ENCODE measurements at regions not wholly inside any gene's neighbourhood (a gene's known extent, or its start where the extent isn't known, plus 50 kb on each side); places are given as distances from the start of the nearest gene placed in this dataset.
"Not testable (repeated sequence)": the region's sequence is repeated elsewhere in the genome, so short reads cannot be mapped to it uniquely, and the experiment has no call there.

DNA sequence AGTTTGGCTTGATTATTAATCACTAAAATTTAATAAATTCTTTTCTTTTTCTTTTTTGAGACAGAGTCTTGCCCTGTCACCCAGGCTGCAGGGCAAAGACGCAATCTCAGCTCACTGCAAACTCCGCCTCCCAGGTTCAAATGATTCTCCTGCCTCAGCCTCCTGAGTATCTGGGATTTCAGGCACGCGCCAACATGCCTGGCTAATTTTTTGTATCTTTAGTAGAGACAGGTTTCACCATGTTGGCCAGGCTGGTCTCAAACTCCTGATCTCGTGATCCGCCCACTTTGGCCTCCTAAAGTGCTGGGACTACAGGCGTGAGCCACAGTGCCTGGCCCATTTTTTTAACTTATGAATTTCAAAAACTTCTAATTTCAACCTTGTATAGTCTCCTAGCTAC is 215.6 kb upstream of the RBBP8 start:
- H3K4me1 ChIP-seq (ENCODE audit: control insufficient read depth, insufficient read depth, low read length); H3K27me3 ChIP-seq (ENCODE audit: control insufficient read depth, insufficient read depth, low read length); H3K4me3 ChIP-seq (ENCODE audit: low read depth, low read length); H3K36me3 ChIP-seq (ENCODE audit: control insufficient read depth, insufficient read depth, low read length); H3K9me3 ChIP-seq (ENCODE audit: control insufficient read depth, insufficient read depth, low read length); H3K9ac ChIP-seq (ENCODE audit: low read depth, low read length): not testable (repeated sequence)

DNA sequence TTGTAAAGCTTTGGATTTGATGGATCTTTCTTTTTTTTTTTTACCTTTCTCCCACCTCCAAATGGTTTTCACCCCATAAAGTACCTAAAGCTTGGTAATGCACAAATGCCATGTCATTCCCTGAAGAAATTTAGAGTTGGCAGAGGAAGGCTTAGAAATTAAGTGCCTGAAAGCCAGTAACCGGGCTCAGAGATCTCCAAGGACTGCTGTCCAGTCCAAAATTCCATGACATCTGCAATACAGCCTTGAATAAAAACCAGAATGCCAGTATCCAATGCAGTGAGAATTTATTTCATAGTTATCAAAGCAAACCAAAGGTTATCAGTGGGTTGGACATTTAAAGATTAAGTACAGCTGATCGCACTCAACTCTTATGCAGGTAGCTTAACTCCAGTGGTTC is 209.9 kb upstream of the RBBP8 start:
- no peak overlapping the region for H3K4me3 ChIP-seq (ENCODE audit: low read depth, low read length)
- no peak overlapping the region for H3K9ac ChIP-seq (ENCODE audit: low read depth, low read length)
- no peaks in the 10 kb centered on the region for H3K4me1 ChIP-seq (ENCODE audit: control insufficient read depth, insufficient read depth, low read length)
- H3K27me3 ChIP-seq (ENCODE audit: control insufficient read depth, insufficient read depth, low read length) = no peaks in the 10 kb centered on the region
- no peaks in the 10 kb centered on the region for H3K9me3 ChIP-seq (ENCODE audit: control insufficient read depth, insufficient read depth, low read length)
- no peaks in the 10 kb centered on the region for H3K36me3 ChIP-seq (ENCODE audit: control insufficient read depth, insufficient read depth, low read length)

DNA sequence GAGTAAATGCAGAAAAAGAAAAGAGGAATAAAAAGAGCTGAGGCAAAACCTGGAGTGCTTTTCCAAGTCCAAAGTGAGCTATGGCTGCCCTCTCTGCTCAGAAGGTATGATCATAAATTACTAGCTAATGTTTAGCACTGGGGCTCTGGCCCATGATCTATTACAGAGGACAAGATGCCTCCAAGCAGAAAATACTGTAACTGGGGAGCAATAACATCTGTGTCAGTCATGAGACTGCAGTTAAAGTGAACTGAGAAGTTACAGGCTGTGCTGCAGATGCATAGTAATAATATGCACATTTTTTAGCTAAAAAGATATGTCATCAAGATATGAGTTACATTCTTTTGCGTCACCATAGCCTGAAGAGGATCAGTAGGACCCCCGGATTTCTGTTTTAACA is 209.4 kb upstream of the RBBP8 start:
- H3K4me3 ChIP-seq (ENCODE audit: low read depth, low read length) = no peak overlapping the region
- no peak overlapping the region for H3K9ac ChIP-seq (ENCODE audit: low read depth, low read length)
- H3K4me1 ChIP-seq (ENCODE audit: control insufficient read depth, insufficient read depth, low read length) = no peaks in the 10 kb centered on the region
- no peaks in the 10 kb centered on the region for H3K27me3 ChIP-seq (ENCODE audit: control insufficient read depth, insufficient read depth, low read length)
- H3K36me3 ChIP-seq (ENCODE audit: control insufficient read depth, insufficient read depth, low read length) = no peaks in the 10 kb centered on the region
- no peaks in the 10 kb centered on the region for H3K9me3 ChIP-seq (ENCODE audit: control insufficient read depth, insufficient read depth, low read length)

DNA sequence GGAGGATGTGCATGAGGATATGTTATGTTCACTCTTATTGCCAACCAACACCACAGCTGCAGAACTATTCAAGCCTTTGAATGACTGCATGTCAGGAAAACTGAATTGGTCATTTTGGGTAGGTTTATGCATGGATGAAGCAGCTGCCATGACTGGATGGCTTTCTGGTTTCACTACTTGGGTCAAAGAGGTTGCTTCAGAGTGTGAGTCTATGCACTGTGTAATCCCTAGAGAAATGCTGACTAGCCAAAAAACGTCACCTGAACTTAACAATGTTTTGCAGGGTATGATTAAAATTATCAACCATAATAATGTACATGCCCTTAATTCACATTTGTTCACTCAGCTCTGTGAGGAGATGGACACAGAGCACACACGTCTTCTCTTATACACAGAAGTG is 206.7 kb upstream of the RBBP8 start:
- Histone ChIP-seq H3K9ac (ENCODE audit: low read depth, low read length) (no peak overlapping the region), H3K27me3 (ENCODE audit: control insufficient read depth, insufficient read depth, low read length) (no peaks in the 10 kb centered on the region), H3K4me3 (ENCODE audit: low read depth, low read length) (no peak overlapping the region), H3K36me3 (ENCODE audit: control insufficient read depth, insufficient read depth, low read length) (no peaks in the 10 kb centered on the region), H3K4me1 (ENCODE audit: control insufficient read depth, insufficient read depth, low read length) (no peaks in the 10 kb centered on the region), H3K9me3 (ENCODE audit: control insufficient read depth, insufficient read depth, low read length) (no peaks in the 10 kb centered on the region)

DNA sequence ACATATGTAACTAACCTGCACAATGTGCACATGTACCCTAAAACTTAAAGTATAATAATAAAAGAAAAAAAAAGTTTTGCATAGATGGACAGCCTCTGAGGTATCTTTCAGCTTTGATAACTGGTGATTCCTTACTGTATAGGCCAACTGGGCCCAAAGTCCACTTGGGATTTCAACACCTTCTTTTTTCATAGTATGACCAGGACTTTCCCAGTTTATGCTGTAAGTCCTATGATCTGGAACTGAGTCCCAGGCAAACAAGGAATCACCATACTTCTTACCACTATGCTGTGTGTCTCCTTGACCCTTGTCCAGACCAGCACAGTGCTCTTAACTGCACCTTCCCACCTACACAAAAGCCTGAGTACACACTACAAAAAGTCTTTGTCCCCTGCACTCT is 205.1 kb upstream of the RBBP8 start:
- Histone ChIP-seq H3K36me3 (ENCODE audit: control insufficient read depth, insufficient read depth, low read length) (no peaks in the 10 kb centered on the region), H3K9me3 (ENCODE audit: control insufficient read depth, insufficient read depth, low read length) (no peaks in the 10 kb centered on the region), H3K4me3 (ENCODE audit: low read depth, low read length) (no peak overlapping the region), H3K27me3 (ENCODE audit: control insufficient read depth, insufficient read depth, low read length) (no peaks in the 10 kb centered on the region), H3K4me1 (ENCODE audit: control insufficient read depth, insufficient read depth, low read length) (no peaks in the 10 kb centered on the region), H3K9ac (ENCODE audit: low read depth, low read length) (no peak overlapping the region)

DNA sequence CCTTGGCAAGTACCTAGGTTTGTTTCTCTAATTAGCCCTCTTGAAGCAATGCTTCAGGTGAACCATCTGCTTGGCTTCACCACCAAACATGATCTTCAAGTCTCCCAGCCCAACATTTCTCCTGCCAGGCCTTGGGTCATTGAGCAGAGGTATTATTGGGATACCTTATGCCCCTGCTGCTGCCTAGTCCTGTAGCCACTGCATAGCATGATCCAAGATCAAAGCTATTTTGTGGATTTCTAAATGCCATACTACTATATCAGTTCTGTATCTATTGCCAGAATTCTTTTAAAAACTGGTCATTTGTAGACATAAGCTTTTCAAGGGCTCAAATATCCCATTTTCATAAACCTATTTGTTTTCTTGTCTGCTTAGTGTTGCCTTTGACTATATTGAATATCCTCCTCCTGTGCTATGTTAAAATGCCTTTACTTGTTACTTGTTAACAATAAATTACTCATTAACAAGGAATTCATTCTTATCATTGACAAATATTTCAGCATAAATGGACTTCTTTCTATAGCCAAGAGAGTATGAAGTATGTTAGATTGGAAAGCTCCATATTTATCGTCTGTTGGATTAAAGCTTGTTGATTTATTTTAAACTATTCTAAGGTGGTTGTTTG is 204.5 kb upstream of the RBBP8 start:
- Histone ChIP-seq H3K4me3 (ENCODE audit: low read depth, low read length) (no peak overlapping the region), H3K27me3 (ENCODE audit: control insufficient read depth, insufficient read depth, low read length) (no peaks in the 10 kb centered on the region), H3K9ac (ENCODE audit: low read depth, low read length) (no peak overlapping the region), H3K36me3 (ENCODE audit: control insufficient read depth, insufficient read depth, low read length) (no peaks in the 10 kb centered on the region), H3K9me3 (ENCODE audit: control insufficient read depth, insufficient read depth, low read length) (no peaks in the 10 kb centered on the region), H3K4me1 (ENCODE audit: control insufficient read depth, insufficient read depth, low read length) (no peaks in the 10 kb centered on the region)

DNA sequence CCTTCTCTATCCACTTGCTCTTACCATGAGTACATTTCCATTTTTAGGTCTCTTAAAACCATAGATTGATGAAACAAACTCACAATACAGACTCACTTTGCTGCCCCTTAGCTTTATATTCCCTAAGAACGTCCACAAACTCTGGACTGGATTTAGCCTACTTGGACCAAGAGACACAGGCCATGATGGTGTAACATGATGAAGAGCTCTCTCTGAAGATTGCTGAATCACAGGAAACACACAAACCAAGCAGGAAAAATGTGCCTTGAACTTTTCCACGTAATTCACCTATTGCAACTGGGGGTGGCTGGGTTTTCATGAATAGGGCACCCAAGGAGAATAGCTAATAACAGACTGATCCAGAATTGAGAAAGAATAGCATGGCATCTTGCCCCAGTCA is 201.7 kb upstream of the RBBP8 start:
- Histone ChIP-seq H3K4me3 (ENCODE audit: low read depth, low read length) (no peak overlapping the region), H3K36me3 (ENCODE audit: control insufficient read depth, insufficient read depth, low read length) (no peaks in the 10 kb centered on the region), H3K27me3 (ENCODE audit: control insufficient read depth, insufficient read depth, low read length) (no peaks in the 10 kb centered on the region), H3K9ac (ENCODE audit: low read depth, low read length) (no peak overlapping the region), H3K9me3 (ENCODE audit: control insufficient read depth, insufficient read depth, low read length) (no peaks in the 10 kb centered on the region), H3K4me1 (ENCODE audit: control insufficient read depth, insufficient read depth, low read length) (no peaks in the 10 kb centered on the region)

DNA sequence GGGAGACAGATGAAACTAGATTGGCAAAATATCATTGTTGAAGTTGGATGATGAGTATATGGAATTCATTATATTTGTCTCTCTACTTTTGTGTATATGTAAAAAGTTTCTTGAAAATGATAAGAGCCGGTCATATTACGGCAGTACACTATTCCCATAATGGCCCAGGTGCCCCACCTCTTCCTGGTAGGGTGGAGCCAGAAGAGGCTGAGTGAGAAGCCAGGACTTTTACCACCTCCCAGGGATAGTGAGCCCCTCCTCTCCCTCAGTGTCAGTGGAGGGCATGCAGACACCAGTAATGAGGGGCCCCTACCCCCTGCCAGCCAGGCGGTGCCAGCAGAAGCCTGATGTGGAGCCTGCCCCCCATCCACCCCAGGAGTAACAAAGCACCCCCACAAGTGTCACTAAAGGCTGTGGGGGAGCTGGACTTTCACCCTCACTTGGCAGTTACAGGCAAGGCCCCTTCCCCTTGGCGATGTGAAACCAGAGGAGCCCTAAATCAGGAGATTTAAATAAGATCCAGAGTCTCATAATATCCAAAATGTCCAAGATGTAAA is 198.9 kb upstream of the RBBP8 start:
- Histone ChIP-seq H3K4me1 (ENCODE audit: control insufficient read depth, insufficient read depth, low read length) (no peaks in the 10 kb centered on the region), H3K27me3 (ENCODE audit: control insufficient read depth, insufficient read depth, low read length) (no peaks in the 10 kb centered on the region), H3K36me3 (ENCODE audit: control insufficient read depth, insufficient read depth, low read length) (no peaks in the 10 kb centered on the region)

DNA sequence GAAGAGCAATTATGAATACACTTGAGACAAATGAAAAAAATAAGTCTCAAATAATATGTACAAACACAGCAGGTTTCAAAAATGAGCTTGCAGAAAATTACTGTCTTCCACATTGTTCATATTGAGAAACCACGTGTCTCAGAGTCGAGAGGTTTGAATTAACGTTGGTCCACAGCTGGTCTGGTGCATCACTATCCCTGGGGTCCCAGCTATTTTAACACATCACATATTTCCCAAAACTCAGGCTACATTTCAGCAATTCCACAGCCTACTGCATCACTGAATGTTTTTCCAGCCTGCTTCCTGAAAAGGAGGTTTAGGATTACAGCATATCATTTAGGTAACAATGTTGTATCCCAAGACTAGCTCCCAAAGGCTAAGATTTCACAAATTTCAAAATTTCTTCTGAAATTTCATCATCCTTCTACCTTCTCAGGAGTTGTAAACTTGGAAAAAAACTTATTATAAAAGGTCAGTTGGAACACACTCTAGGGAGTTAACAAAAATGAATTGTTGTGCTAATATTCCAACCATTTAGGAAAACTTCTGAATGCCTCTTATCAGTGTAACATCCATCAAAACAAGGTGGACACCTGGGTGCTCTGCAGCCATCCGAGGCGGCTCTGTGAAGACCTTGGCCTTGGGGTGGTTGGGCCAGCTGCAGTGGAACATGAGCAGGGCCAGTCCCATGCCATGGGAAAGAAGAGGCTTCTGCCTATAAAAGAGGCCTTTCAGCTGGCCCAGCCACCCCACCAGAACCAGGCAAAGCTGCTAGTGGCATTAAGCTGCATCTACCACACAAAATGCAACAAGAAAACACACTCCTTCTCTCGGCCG is 198.1 kb upstream of the RBBP8 start:
- H3K9me3 ChIP-seq (ENCODE audit: control insufficient read depth, insufficient read depth, low read length) = no peaks in the 10 kb centered on the region
- no peak overlapping the region for H3K4me3 ChIP-seq (ENCODE audit: low read depth, low read length)
- no peaks in the 10 kb centered on the region for H3K4me1 ChIP-seq (ENCODE audit: control insufficient read depth, insufficient read depth, low read length)
- H3K27me3 ChIP-seq (ENCODE audit: control insufficient read depth, insufficient read depth, low read length) = no peaks in the 10 kb centered on the region
- no peak overlapping the region for H3K9ac ChIP-seq (ENCODE audit: low read depth, low read length)
- H3K36me3 ChIP-seq (ENCODE audit: control insufficient read depth, insufficient read depth, low read length) = no peaks in the 10 kb centered on the region

More for the DNA sequence above, 198.9 kb upstream of the RBBP8 start:
- Histone ChIP-seq H3K9me3 (ENCODE audit: control insufficient read depth, insufficient read depth, low read length) (no peaks in the 10 kb centered on the region), H3K9ac (ENCODE audit: low read depth, low read length) (no peak overlapping the region), H3K4me3 (ENCODE audit: low read depth, low read length) (no peak overlapping the region)

DNA sequence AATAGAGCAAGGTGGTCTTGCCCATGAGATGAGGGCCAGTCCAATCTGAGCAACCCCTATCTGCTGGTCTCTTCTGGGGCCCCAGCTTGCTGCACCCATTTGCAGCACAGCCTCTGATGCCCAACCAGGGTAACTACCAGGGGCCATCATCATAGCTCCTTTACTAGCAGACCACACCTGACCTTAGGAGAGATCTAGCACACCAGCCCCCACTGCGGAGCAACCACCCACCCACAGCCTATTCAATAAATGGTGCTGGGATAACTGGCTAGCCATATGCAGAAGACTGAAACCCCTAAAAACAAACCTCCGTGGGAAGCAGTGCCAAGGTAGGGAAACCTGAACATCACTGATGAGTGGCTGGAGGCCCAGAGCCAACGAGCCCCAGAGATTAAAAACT is 196.1 kb upstream of the RBBP8 start:
- H3K9ac ChIP-seq (ENCODE audit: low read depth, low read length) = no peak overlapping the region
- no peak overlapping the region for H3K4me3 ChIP-seq (ENCODE audit: low read depth, low read length)
- no peaks in the 10 kb centered on the region for H3K4me1 ChIP-seq (ENCODE audit: control insufficient read depth, insufficient read depth, low read length)
- no peaks in the 10 kb centered on the region for H3K9me3 ChIP-seq (ENCODE audit: control insufficient read depth, insufficient read depth, low read length)
- no peaks in the 10 kb centered on the region for H3K36me3 ChIP-seq (ENCODE audit: control insufficient read depth, insufficient read depth, low read length)
- no peaks in the 10 kb centered on the region for H3K27me3 ChIP-seq (ENCODE audit: control insufficient read depth, insufficient read depth, low read length)

DNA sequence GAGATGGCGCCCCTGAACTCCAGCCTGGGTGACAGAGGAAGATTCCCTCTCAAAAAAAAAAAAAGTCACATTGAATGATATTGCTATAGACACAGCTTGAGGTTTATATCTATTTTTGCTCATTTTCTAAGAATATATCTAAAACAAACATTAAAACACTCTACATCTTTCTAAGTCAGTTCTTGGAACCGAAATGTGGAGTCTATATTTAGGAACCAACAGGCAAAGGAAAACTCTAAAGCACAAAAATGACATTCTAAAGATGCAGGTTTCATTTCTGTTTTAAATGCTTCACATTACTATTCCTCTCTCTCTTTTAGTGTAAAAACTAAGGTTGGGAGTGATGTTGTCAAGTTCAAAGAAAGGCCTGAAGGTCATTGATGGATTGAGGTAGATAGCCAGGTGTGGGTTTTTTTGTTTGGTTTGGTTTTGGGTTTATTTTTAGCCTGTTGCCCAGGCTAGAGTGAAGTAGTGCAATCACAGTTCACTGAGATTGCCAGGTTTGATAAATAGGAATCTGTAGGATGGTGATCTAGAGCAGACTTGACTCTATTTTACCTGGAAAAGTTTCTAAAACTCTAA is 194.0 kb upstream of the RBBP8 start:
- Histone ChIP-seq H3K9ac (ENCODE audit: low read depth, low read length) (no peak overlapping the region), H3K36me3 (ENCODE audit: control insufficient read depth, insufficient read depth, low read length) (no peaks in the 10 kb centered on the region), H3K4me1 (ENCODE audit: control insufficient read depth, insufficient read depth, low read length) (no peaks in the 10 kb centered on the region), H3K27me3 (ENCODE audit: control insufficient read depth, insufficient read depth, low read length) (no peaks in the 10 kb centered on the region), H3K9me3 (ENCODE audit: control insufficient read depth, insufficient read depth, low read length) (no peaks in the 10 kb centered on the region), H3K4me3 (ENCODE audit: low read depth, low read length) (no peak overlapping the region)

DNA sequence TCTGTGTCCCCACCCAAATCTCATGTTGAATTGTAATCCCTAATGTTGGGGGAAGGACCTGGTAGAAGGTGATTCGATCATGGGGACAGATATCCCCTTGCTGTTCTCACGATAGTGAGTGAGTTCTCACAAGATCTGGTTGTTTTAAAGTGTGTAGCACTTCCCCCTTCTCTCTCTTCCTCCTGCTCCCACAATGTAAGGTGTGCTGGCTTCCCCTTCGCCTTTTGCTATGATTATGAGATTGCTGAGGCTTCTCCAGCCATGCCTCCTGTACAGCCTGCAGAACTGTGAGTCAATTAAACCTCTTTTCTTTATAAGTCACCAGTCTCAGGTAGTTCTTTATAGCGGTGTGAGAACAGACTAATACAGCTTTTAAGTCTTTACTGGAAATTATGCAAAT is 193.3 kb upstream of the RBBP8 start:
- Histone ChIP-seq H3K27me3 (ENCODE audit: control insufficient read depth, insufficient read depth, low read length) (no peaks in the 10 kb centered on the region), H3K36me3 (ENCODE audit: control insufficient read depth, insufficient read depth, low read length) (no peaks in the 10 kb centered on the region), H3K9me3 (ENCODE audit: control insufficient read depth, insufficient read depth, low read length) (no peaks in the 10 kb centered on the region), H3K4me3 (ENCODE audit: low read depth, low read length) (no peak overlapping the region), H3K4me1 (ENCODE audit: control insufficient read depth, insufficient read depth, low read length) (no peaks in the 10 kb centered on the region), H3K9ac (ENCODE audit: low read depth, low read length) (no peak overlapping the region)
